ENCODE measurements at regions not wholly inside any gene's neighbourhood (a gene's known extent, or its start where the extent isn't known, plus 50 kb on each side); places are given as distances from the start of the nearest gene placed in this dataset.

GRCh38 chr12:88767699-88768098, 187.4 kb upstream of the KITLG start:
- intact Hi-C loops (cut with micrococcal nuclease; ENCODE audit: unreplicated experiment), result no loop called here
- BruUV-seq (replicated peaks), result no TSS peak
- CTCF ChIA-PET, result no interaction called here
- POLR2A ChIA-PET, result no interaction called here
- Histone ChIP-seq H3K27me3 (replicated peaks; ENCODE audit: control insufficient read depth, insufficient read depth, low read length) (no peaks in the 10 kb centered on the region), H3K4me3 (ENCODE audit: low read depth, low read length) (no peak overlapping the region), H3K9me3 (peaks cover 6% of the 10 kb centered on the region; the same call in 1 of the 2 replicates), H3K4me1 (0 out of 2 replicates have a peak, but pooled peaks cover under 1% of the 10 kb centered on the region), H3K36me3 (ENCODE audit: control insufficient read depth, insufficient read depth, low read length) (no peaks in the 10 kb centered on the region)
- H3K4me3 Mint-ChIP-seq (ENCODE audit: unreplicated experiment), result no peak overlapping the region
- peaks cover under 1% of the 10 kb centered on the region for H3K4me1 Mint-ChIP-seq (ENCODE audit: low read depth, unreplicated experiment)
- H3K9me3 Mint-ChIP-seq (ENCODE audit: unreplicated experiment), result peaks cover 21% of the 10 kb centered on the region
- TF ChIP-seq CTCF (IDR thresholded peaks at IDR 0.05; ENCODE audit: insufficient read depth in 1 of 2, low read depth in 1 of 2, low read length in 1 of 2, severe bottlenecking in 1 of 2, unreplicated experiment in 1 of 2), result no peak
- no peak for DNase-seq
- H3K36me3 Mint-ChIP-seq (ENCODE audit: insufficient read depth, unreplicated experiment), result no peaks in the 10 kb centered on the region
- H3K27ac Mint-ChIP-seq (ENCODE audit: unreplicated experiment), result no peak overlapping the region
- H3K27me3 Mint-ChIP-seq (ENCODE audit: insufficient read depth, unreplicated experiment), result no peaks in the 10 kb centered on the region

GRCh38 chr12:88764781-88765480, 184.7 kb upstream of the KITLG start:
- Mint-ChIP-seq H3K27me3 (ENCODE audit: insufficient read depth, unreplicated experiment) (no peaks in the 10 kb centered on the region), H3K9me3 (ENCODE audit: unreplicated experiment) (peaks cover 41% of the 10 kb centered on the region), H3K27ac (ENCODE audit: unreplicated experiment) (no peak overlapping the region), H3K4me3 (ENCODE audit: unreplicated experiment) (no peak overlapping the region), H3K4me1 (ENCODE audit: low read depth, unreplicated experiment) (peaks cover 7% of the 10 kb centered on the region), H3K36me3 (ENCODE audit: insufficient read depth, unreplicated experiment) (no peaks in the 10 kb centered on the region)
- POLR2A ChIA-PET, result no interaction called here
- Histone ChIP-seq H3K9me3 (peaks cover 6% of the 10 kb centered on the region; the same call in 1 of the 2 replicates), H3K4me3 (ENCODE audit: low read depth, low read length) (no peak overlapping the region), H3K27me3 (replicated peaks; ENCODE audit: control insufficient read depth, insufficient read depth, low read length) (no peaks in the 10 kb centered on the region), H3K4me1 (0 out of 2 replicates have a peak, but pooled peaks cover 6% of the 10 kb centered on the region), H3K36me3 (ENCODE audit: control insufficient read depth, insufficient read depth, low read length) (no peaks in the 10 kb centered on the region)
- no peak for DNase-seq
- BruUV-seq (replicated peaks), result no TSS peak
- intact Hi-C loops (cut with micrococcal nuclease; ENCODE audit: unreplicated experiment), result no loop called here
- CTCF ChIA-PET, result no interaction called here
- TF ChIP-seq CTCF (IDR thresholded peaks at IDR 0.05; ENCODE audit: insufficient read depth in 1 of 2, low read depth in 1 of 2, low read length in 1 of 2, severe bottlenecking in 1 of 2, unreplicated experiment in 1 of 2), result no peak

GRCh38 chr12:88763536-88764100, 183.3 kb upstream of the KITLG start:
- no TSS peak for BruUV-seq (replicated peaks)
- H3K9me3 Mint-ChIP-seq (ENCODE audit: unreplicated experiment), result peaks cover 45% of the 10 kb centered on the region
- 0 out of 2 replicates have a peak, but pooled peaks cover 6% of the 10 kb centered on the region for H3K4me1 ChIP-seq
- no peaks in the 10 kb centered on the region for H3K27me3 Mint-ChIP-seq (ENCODE audit: insufficient read depth, unreplicated experiment)
- intact Hi-C loops (cut with micrococcal nuclease; ENCODE audit: unreplicated experiment), result no loop called here
- H3K36me3 ChIP-seq (ENCODE audit: control insufficient read depth, insufficient read depth, low read length), result no peaks in the 10 kb centered on the region
- ChIA-PET CTCF (no interaction called here), POLR2A (no interaction called here)
- no peak for DNase-seq
- H3K9me3 ChIP-seq, result peaks cover 4% of the 10 kb centered on the region; the same call in 1 of the 2 replicates
- no peak overlapping the region for H3K27ac Mint-ChIP-seq (ENCODE audit: unreplicated experiment)
- no peaks in the 10 kb centered on the region for H3K27me3 ChIP-seq (replicated peaks; ENCODE audit: control insufficient read depth, insufficient read depth, low read length)
- peaks cover 7% of the 10 kb centered on the region for H3K4me1 Mint-ChIP-seq (ENCODE audit: low read depth, unreplicated experiment)
- no peak overlapping the region for H3K4me3 Mint-ChIP-seq (ENCODE audit: unreplicated experiment)
- TF ChIP-seq CTCF (IDR thresholded peaks at IDR 0.05; ENCODE audit: insufficient read depth in 1 of 2, low read depth in 1 of 2, low read length in 1 of 2, severe bottlenecking in 1 of 2, unreplicated experiment in 1 of 2), result no peak
- H3K4me3 ChIP-seq (ENCODE audit: low read depth, low read length), result no peak overlapping the region
- H3K36me3 Mint-ChIP-seq (ENCODE audit: insufficient read depth, unreplicated experiment), result no peaks in the 10 kb centered on the region

All from Caco-2 (cell line).